ENCODE measurements at regions not wholly inside any gene's neighbourhood (a gene's known extent, or its start where the extent isn't known, plus 50 kb on each side); places are given as distances from the start of the nearest gene placed in this dataset.

GRCh38 chr4:156635051-156635450 is 336.5 kb downstream of the PDGFC start:
- H3K27me3 ChIP-seq (replicated peaks in 1 of 7) = no peaks in the 10 kb centered on the region
- H3K36me3 ChIP-seq = no peaks in the 10 kb centered on the region
- H3K9me3 ChIP-seq = no peaks in the 10 kb centered on the region
- H3K27ac ChIP-seq = no peak overlapping the region
- no peaks in the 10 kb centered on the region for H3K4me1 ChIP-seq
- DNase-seq = no peak
- intact Hi-C loops (cut with DNase I; ENCODE audit: low total_unique reads) = no loop called here
- TF ChIP-seq CTCF (IDR thresholded peaks at IDR 0.05 in 8 of 11, conservative IDR thresholded peaks at IDR 0.05 in 3 of 11) = no peak
- TF ChIP-seq POLR2A (IDR thresholded peaks at IDR 0.05) = no peak
- TF ChIP-seq POLR2AphosphoS5 (IDR thresholded peaks at IDR 0.05) = no peak
- WGBS, 5 donors = 82 to 98% (median 91%) methylated on average over 1 of the region's 1 CpG
- no peak overlapping the region for H3K4me3 ChIP-seq

GRCh38 chr4:156634612-156635011 is 337.0 kb downstream of the PDGFC start:
- intact Hi-C loops (cut with DNase I; ENCODE audit: low total_unique reads) = no loop called here
- 65 to 87% (median 73%) methylated on average over 1 of the region's 1 CpG for WGBS, 5 donors
- TF ChIP-seq POLR2A (IDR thresholded peaks at IDR 0.05) = no peak
- TF ChIP-seq CTCF (IDR thresholded peaks at IDR 0.05 in 8 of 11, conservative IDR thresholded peaks at IDR 0.05 in 3 of 11) = no peak
- no peak for TF ChIP-seq POLR2AphosphoS5 (IDR thresholded peaks at IDR 0.05)

GRCh38 chr4:156633847-156634246 is 337.8 kb downstream of the PDGFC start:
- H3K9me3 ChIP-seq = peaks cover 0 to 4% (median 0%) of the 10 kb centered on the region in 8 donors
- no peak overlapping the region for H3K4me3 ChIP-seq
- DNase-seq = no peak
- TF ChIP-seq CTCF (IDR thresholded peaks at IDR 0.05 in 8 of 11, conservative IDR thresholded peaks at IDR 0.05 in 3 of 11) = no peak
- no peak for TF ChIP-seq POLR2A (IDR thresholded peaks at IDR 0.05)
- TF ChIP-seq POLR2AphosphoS5 (IDR thresholded peaks at IDR 0.05) = no peak
- 71 to 84% (median 78%) methylated on average over 5 of the region's 5 CpGs for WGBS, 5 donors
- H3K27me3 ChIP-seq (replicated peaks in 1 of 7) = no peaks in the 10 kb centered on the region
- H3K4me1 ChIP-seq = no peaks in the 10 kb centered on the region
- H3K36me3 ChIP-seq = no peaks in the 10 kb centered on the region
- no peak overlapping the region for H3K27ac ChIP-seq
- intact Hi-C loops (cut with DNase I; ENCODE audit: low total_unique reads) = no loop called here

More at GRCh38 chr4:156634612-156635011, 337.0 kb downstream of the PDGFC start:
- Histone ChIP-seq H3K36me3 (no peaks in the 10 kb centered on the region), H3K4me1 (no peaks in the 10 kb centered on the region), H3K27ac (no peak overlapping the region), H3K9me3 (no peaks in the 10 kb centered on the region), H3K4me3 (no peak overlapping the region), H3K27me3 (replicated peaks in 1 of 7) (no peaks in the 10 kb centered on the region)
- no peak for DNase-seq

GRCh38 chr4:156628858-156629257 is 342.7 kb downstream of the PDGFC start:
- H3K27me3 ChIP-seq (replicated peaks in 1 of 7) = no peaks in the 10 kb centered on the region
- intact Hi-C loops (cut with DNase I; ENCODE audit: low total_unique reads) = no loop called here
- WGBS, 5 donors = 64 to 87% (median 73%) methylated on average over 3 of the region's 3 CpGs
- no peak overlapping the region for H3K27ac ChIP-seq
- no peaks in the 10 kb centered on the region for H3K4me1 ChIP-seq
- no peak overlapping the region for H3K4me3 ChIP-seq
- DNase-seq = no peak
- TF ChIP-seq CTCF (IDR thresholded peaks at IDR 0.05 in 8 of 11, conservative IDR thresholded peaks at IDR 0.05 in 3 of 11) (no peak), POLR2AphosphoS5 (IDR thresholded peaks at IDR 0.05) (no peak), POLR2A (IDR thresholded peaks at IDR 0.05) (no peak)
- no peaks in the 10 kb centered on the region for H3K36me3 ChIP-seq
- H3K9me3 ChIP-seq = peaks cover 0 to 13% (median 3%) of the 10 kb centered on the region in 8 donors

All from spleen (tissue), 11 donors.